B cell (primary cell): ENCODE measurements at regions not wholly inside any gene's neighbourhood (a gene's known extent, or its start where the extent isn't known, plus 50 kb on each side); places are given as distances from the start of the nearest gene placed in this dataset.

ENCODE experiments used
- EZH2 ChIP-seq: IDR thresholded peaks from 2 replicates; pipeline ENCODE4 v1.6.1; 2012; ENCODE audit warnings: borderline replicate concordance, low read depth, mild to moderate bottlenecking, moderate library complexity, low read length; ENCODE audit not compliant: insufficient read depth, poor library complexity, severe bottlenecking
- TF ChIP-seq, protein P1 (sequence below): fragments of 200-600 bp; IDR thresholded peaks from one replicate; pipeline ENCODE4 v1.8.0; 2022; ENCODE audit warnings: antibody characterized with exemption, mild to moderate bottlenecking

DNA sequence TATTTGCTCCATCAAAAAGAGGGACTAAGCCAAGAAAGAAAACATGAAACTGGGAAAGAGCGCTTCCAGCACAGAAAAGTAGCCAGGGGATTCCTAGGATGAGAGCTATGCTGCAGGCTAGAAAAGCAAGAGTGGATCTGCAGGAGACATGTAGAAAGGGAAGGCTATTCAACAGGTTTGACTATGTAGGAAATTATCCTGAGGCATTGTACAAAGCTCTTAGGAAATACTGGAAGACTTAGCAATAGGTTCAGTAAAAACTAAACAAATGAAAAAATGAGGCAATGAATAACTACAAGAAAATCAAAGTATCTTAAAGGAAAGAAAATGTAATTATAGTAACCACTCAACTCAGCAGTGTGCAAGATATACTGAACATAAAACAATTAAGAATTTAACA, 178.7 kb upstream of the FOXN2 start:
- TF ChIP-seq, protein P1, sequence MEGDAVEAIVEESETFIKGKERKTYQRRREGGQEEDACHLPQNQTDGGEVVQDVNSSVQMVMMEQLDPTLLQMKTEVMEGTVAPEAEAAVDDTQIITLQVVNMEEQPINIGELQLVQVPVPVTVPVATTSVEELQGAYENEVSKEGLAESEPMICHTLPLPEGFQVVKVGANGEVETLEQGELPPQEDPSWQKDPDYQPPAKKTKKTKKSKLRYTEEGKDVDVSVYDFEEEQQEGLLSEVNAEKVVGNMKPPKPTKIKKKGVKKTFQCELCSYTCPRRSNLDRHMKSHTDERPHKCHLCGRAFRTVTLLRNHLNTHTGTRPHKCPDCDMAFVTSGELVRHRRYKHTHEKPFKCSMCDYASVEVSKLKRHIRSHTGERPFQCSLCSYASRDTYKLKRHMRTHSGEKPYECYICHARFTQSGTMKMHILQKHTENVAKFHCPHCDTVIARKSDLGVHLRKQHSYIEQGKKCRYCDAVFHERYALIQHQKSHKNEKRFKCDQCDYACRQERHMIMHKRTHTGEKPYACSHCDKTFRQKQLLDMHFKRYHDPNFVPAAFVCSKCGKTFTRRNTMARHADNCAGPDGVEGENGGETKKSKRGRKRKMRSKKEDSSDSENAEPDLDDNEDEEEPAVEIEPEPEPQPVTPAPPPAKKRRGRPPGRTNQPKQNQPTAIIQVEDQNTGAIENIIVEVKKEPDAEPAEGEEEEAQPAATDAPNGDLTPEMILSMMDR: no peak
- TF ChIP-seq EZH2: no peak
